Progenitor cell of endocrine pancreas (in vitro differentiated cells): ENCODE measurements at regions not wholly inside any gene's neighbourhood (a gene's known extent, or its start where the extent isn't known, plus 50 kb on each side); places are given as distances from the start of the nearest gene placed in this dataset.

ENCODE experiments used
- DNase-seq: peaks from one replicate; pipeline ENCODE4 v3.0.0; 2021; ENCODE audit warnings: low spot score; ENCODE audit not compliant: unreplicated experiment
- H3K27ac Mint-ChIP-seq: 2 replicates; pipeline ENCODE4 v1.8.0; 2021; ENCODE audit warnings: mild to moderate bottlenecking, moderate library complexity, mixed read lengths
- H3K27me3 Mint-ChIP-seq: 2 replicates; pipeline ENCODE4 v1.8.0; 2021; ENCODE audit warnings: mixed read lengths
- H3K36me3 Mint-ChIP-seq: 2 replicates; pipeline ENCODE4 v1.8.0; 2022; ENCODE audit warnings: mixed read lengths; ENCODE audit not compliant: insufficient read depth
- H3K4me1 Mint-ChIP-seq: 2 replicates; pipeline ENCODE4 v1.8.0; 2021; ENCODE audit warnings: low read depth, mixed read lengths
- H3K4me3 Mint-ChIP-seq: 2 replicates; pipeline ENCODE4 v1.8.0; 2021; ENCODE audit warnings: low read depth, mild to moderate bottlenecking, moderate library complexity, mixed read lengths
- H3K9me3 Mint-ChIP-seq: 2 replicates; pipeline ENCODE4 v1.8.0; 2021; ENCODE audit warnings: low read depth, mixed read lengths
- CTCF ChIP-seq: fragments of 200-600 bp; sonication (generic); IDR thresholded peaks from one replicate; pipeline ENCODE4 v1.5.0; 2021; ENCODE audit warnings: antibody characterized with exemption, mild to moderate bottlenecking; ENCODE audit not compliant: unreplicated experiment

- H3K4me3 Mint-ChIP-seq, result no peak overlapping the region
- no peak overlapping the region for H3K27ac Mint-ChIP-seq
- H3K27me3 Mint-ChIP-seq, result peaks cover 16% of the 10 kb centered on the region
- DNase-seq, result no peak
- no peaks in the 10 kb centered on the region for H3K36me3 Mint-ChIP-seq
- no peak for TF ChIP-seq CTCF
- peaks cover 8% of the 10 kb centered on the region for H3K4me1 Mint-ChIP-seq
- H3K9me3 Mint-ChIP-seq, result no peaks in the 10 kb centered on the region
Measured at GRCh38 chr1:216925962-216926625, 202.9 kb upstream of the ESRRG start.

- Mint-ChIP-seq H3K9me3 (no peaks in the 10 kb centered on the region), H3K4me1 (peaks cover 8% of the 10 kb centered on the region), H3K27me3 (peaks cover 22% of the 10 kb centered on the region), H3K27ac (no peak overlapping the region), H3K4me3 (no peak overlapping the region), H3K36me3 (no peaks in the 10 kb centered on the region)
- TF ChIP-seq CTCF, result no peak
- DNase-seq, result no peak
Measured at GRCh38 chr1:216924732-216925131, 201.5 kb upstream of the ESRRG start.

- Mint-ChIP-seq H3K4me3 (no peak overlapping the region), H3K4me1 (peaks cover 8% of the 10 kb centered on the region), H3K36me3 (no peaks in the 10 kb centered on the region), H3K9me3 (no peaks in the 10 kb centered on the region), H3K27me3 (peaks cover 22% of the 10 kb centered on the region), H3K27ac (no peak overlapping the region)
- no peak for TF ChIP-seq CTCF
- no peak for DNase-seq
Measured at GRCh38 chr1:216923601-216924000, 200.4 kb upstream of the ESRRG start.

- H3K4me3 Mint-ChIP-seq, result no peak overlapping the region
- peaks cover 8% of the 10 kb centered on the region for H3K4me1 Mint-ChIP-seq
- no peak for TF ChIP-seq CTCF
Measured at GRCh38 chr1:216922406-216922805, 199.2 kb upstream of the ESRRG start.

GRCh38 chr1:216921866-216922265 lies 198.6 kb upstream of the ESRRG start:
- H3K27ac Mint-ChIP-seq, result no peak overlapping the region
- no peaks in the 10 kb centered on the region for H3K9me3 Mint-ChIP-seq
- H3K36me3 Mint-ChIP-seq, result no peaks in the 10 kb centered on the region
- TF ChIP-seq CTCF, result no peak
- peaks cover 7% of the 10 kb centered on the region for H3K4me1 Mint-ChIP-seq
- no peak for DNase-seq
- no peak overlapping the region for H3K4me3 Mint-ChIP-seq
- peaks cover 17% of the 10 kb centered on the region for H3K27me3 Mint-ChIP-seq

More at GRCh38 chr1:216922406-216922805, 199.2 kb upstream of the ESRRG start:
- DNase-seq, result no peak
- H3K9me3 Mint-ChIP-seq, result no peaks in the 10 kb centered on the region
- peaks cover 22% of the 10 kb centered on the region for H3K27me3 Mint-ChIP-seq
- H3K36me3 Mint-ChIP-seq, result no peaks in the 10 kb centered on the region
- no peak overlapping the region for H3K27ac Mint-ChIP-seq
